ENCODE measurements at regions not wholly inside any gene's neighbourhood (a gene's known extent, or its start where the extent isn't known, plus 50 kb on each side); places are given as distances from the start of the nearest gene placed in this dataset.

DNA sequence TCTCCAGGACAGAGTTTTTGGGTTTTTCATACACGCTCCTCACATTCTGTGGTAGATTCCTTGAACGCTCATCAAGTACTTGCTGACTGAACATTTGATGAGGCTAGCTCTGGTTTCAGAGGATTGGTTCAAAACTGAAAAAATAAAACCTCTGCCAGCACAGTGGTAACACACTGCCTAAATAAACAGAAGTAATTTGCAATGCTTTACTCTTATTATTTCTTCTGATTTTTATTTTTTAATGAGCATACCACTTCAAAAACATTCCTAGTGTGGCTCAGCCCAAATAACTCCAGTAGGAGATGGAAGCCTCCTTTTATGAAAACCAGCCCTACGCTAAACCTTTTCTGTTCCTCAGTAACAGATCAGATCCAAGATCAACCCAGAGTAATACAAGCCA is 72.0 kb upstream of the INTU start:
- Histone ChIP-seq H3K27ac (ENCODE audit: low read depth in 1 of 2, low read length in 2 of 2) (no peak overlapping the region), H3K4me3 (ENCODE audit: low read depth in 1 of 3, low read length in 3 of 3) (no peak overlapping the region), H3K9me3 (ENCODE audit: control insufficient read depth in 4 of 4, low read length in 3 of 4) (no peaks in the 10 kb centered on the region), H3K4me1 (ENCODE audit: control insufficient read depth in 4 of 4, insufficient read depth in 4 of 4, low read length in 3 of 4) (no peaks in the 10 kb centered on the region), H3K27me3 (ENCODE audit: control insufficient read depth in 4 of 4, insufficient read depth in 4 of 4, low read length in 3 of 4) (no peaks in the 10 kb centered on the region), H3K9ac (ENCODE audit: low read depth in 1 of 2, low read length in 2 of 2) (no peak overlapping the region), H3K36me3 (ENCODE audit: control insufficient read depth in 4 of 4, insufficient read depth in 3 of 4, low read depth in 1 of 4, low read length in 3 of 4) (no peaks in the 10 kb centered on the region)
- TF ChIP-seq FOXA1 (IDR thresholded peaks at IDR 0.05), result no peak
- TF ChIP-seq ATF3 (IDR thresholded peaks at IDR 0.05), result no peak
- TF ChIP-seq FOXA2 (IDR thresholded peaks at IDR 0.05), result no peak
- TF ChIP-seq HNF4A (conservative IDR thresholded peaks at IDR 0.05), result no peak
- TF ChIP-seq, protein P1, sequence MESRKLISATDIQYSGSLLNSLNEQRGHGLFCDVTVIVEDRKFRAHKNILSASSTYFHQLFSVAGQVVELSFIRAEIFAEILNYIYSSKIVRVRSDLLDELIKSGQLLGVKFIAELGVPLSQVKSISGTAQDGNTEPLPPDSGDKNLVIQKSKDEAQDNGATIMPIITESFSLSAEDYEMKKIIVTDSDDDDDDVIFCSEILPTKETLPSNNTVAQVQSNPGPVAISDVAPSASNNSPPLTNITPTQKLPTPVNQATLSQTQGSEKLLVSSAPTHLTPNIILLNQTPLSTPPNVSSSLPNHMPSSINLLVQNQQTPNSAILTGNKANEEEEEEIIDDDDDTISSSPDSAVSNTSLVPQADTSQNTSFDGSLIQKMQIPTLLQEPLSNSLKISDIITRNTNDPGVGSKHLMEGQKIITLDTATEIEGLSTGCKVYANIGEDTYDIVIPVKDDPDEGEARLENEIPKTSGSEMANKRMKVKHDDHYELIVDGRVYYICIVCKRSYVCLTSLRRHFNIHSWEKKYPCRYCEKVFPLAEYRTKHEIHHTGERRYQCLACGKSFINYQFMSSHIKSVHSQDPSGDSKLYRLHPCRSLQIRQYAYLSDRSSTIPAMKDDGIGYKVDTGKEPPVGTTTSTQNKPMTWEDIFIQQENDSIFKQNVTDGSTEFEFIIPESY (IDR thresholded peaks at IDR 0.05), result no peak
- no peak for TF ChIP-seq REST (IDR thresholded peaks at IDR 0.05)
- DNase-seq (ENCODE audit: low spot score), result no peak
- WGBS, result 93% methylated on average over 3 of the region's 3 CpGs

DNA sequence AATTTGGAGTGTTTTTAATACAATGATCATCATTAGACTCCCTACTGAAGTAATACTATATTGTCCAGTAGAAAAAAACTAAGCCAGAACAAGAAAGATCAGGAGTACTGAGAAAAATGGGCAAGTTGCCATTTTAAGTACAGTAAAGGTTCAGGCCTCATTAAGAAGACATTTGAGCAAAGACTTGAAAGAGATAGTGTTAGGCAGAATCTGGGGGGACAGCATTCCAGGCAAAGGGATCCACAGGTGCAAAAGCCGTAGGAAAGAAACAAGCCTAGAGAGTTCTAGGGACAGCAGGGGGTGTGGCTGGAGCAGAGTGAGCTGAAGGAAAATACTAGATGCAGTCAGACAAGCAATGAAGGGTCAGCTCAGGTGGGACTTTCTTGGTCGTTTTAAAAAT is 58.1 kb upstream of the INTU start:
- no peak overlapping the region for H3K4me3 ChIP-seq (ENCODE audit: low read depth in 1 of 3, low read length in 3 of 3)
- no peaks in the 10 kb centered on the region for H3K27me3 ChIP-seq (ENCODE audit: control insufficient read depth in 4 of 4, insufficient read depth in 4 of 4, low read length in 3 of 4)
- no peak overlapping the region for H3K9ac ChIP-seq (ENCODE audit: low read depth in 1 of 2, low read length in 2 of 2)
- 52% methylated on average over 2 of the region's 2 CpGs for WGBS
- no peaks in the 10 kb centered on the region for H3K4me1 ChIP-seq (ENCODE audit: control insufficient read depth in 4 of 4, insufficient read depth in 4 of 4, low read length in 3 of 4)
- H3K27ac ChIP-seq (ENCODE audit: low read depth in 1 of 2, low read length in 2 of 2), result no peak overlapping the region
- no peaks in the 10 kb centered on the region for H3K36me3 ChIP-seq (ENCODE audit: control insufficient read depth in 4 of 4, insufficient read depth in 3 of 4, low read depth in 1 of 4, low read length in 3 of 4)
- TF ChIP-seq JUND (IDR thresholded peaks at IDR 0.05) (no peak), EGR1 (IDR thresholded peaks at IDR 0.05; ENCODE audit: low read depth in 2 of 2) (no peak), ATF3 (IDR thresholded peaks at IDR 0.05) (no peak), NR2F2 (IDR thresholded peaks at IDR 0.05) (no peak), TAF1 (conservative IDR thresholded peaks at IDR 0.05) (no peak), RXRA (IDR thresholded peaks at IDR 0.05) (no peak), SP1 (IDR thresholded peaks at IDR 0.05) (no peak), FOXA1 (IDR thresholded peaks at IDR 0.05) (no peak), RAD21 (IDR thresholded peaks at IDR 0.05) (no peak), YY1 (IDR thresholded peaks at IDR 0.05) (no peak), GABPA (IDR thresholded peaks at IDR 0.05 in 1 of 2, conservative IDR thresholded peaks at IDR 0.05 in 1 of 2) (no peak)
- TF ChIP-seq, protein P2, sequence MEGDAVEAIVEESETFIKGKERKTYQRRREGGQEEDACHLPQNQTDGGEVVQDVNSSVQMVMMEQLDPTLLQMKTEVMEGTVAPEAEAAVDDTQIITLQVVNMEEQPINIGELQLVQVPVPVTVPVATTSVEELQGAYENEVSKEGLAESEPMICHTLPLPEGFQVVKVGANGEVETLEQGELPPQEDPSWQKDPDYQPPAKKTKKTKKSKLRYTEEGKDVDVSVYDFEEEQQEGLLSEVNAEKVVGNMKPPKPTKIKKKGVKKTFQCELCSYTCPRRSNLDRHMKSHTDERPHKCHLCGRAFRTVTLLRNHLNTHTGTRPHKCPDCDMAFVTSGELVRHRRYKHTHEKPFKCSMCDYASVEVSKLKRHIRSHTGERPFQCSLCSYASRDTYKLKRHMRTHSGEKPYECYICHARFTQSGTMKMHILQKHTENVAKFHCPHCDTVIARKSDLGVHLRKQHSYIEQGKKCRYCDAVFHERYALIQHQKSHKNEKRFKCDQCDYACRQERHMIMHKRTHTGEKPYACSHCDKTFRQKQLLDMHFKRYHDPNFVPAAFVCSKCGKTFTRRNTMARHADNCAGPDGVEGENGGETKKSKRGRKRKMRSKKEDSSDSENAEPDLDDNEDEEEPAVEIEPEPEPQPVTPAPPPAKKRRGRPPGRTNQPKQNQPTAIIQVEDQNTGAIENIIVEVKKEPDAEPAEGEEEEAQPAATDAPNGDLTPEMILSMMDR (IDR thresholded peaks at IDR 0.05; ENCODE audit: low read depth, low read length, missing input control), result no peak
- H3K9me3 ChIP-seq (ENCODE audit: control insufficient read depth in 4 of 4, low read length in 3 of 4), result no peaks in the 10 kb centered on the region
- no peak for DNase-seq (ENCODE audit: low spot score)
